ENCODE measurements at regions not wholly inside any gene's neighbourhood (a gene's known extent, or its start where the extent isn't known, plus 50 kb on each side); places are given as distances from the start of the nearest gene placed in this dataset.
A peak's percentile ranks its signal among the peaks of the same experiment; 100 is the strongest.

DNA sequence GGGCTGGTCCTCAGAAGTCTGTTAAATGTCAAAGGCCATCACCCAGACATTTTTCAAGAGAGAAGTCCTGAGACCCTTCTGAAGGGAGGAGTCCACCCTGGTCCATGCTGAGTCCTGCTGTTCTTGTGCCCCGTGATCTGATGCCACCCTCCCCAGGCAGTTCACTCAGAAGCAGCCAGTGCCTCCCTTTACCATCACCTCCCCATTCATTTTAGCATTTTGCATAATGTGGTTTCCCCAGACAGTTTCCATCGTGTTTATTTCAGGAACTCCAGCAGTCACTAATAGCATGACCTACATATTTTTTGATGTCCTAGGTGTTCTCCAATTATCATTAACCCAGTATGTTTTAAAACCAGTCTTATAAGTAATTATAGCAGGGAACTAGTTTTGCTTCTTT is 353.0 kb upstream of the CDH5 start:
- no peak for DNase-seq (ENCODE audit: low spot score)

GRCh38 chr16:66008136-66008535 is 358.4 kb upstream of the CDH5 start:
- no peak for DNase-seq (ENCODE audit: low spot score)

DNA sequence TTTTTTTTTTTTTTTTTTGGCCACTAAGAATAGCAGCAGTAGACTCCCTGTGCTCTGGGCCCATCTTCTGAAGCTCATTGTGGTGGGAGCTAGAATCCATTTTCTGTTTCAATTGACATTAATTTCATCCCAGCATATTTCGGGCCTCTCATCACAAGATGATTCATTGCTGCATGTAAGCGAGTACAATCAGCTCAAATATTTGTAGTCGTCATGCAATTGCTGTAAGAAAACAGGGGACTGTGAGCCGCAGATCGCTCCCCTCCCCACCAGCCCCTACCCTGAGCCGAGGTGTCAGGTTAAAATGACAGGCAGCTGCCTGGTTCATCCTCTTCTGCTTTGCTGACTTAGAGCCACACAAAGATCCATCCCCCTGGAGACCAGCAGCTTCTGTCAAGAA is 358.8 kb upstream of the CDH5 start:
- DNase-seq (ENCODE audit: low spot score), result no peak

GRCh38 chr16:66006485-66006884 is 360.0 kb upstream of the CDH5 start:
- DNase-seq (ENCODE audit: low spot score), result no peak

- DNase-seq (ENCODE audit: low spot score), result no peak
Measured at GRCh38 chr16:66004699-66005098, 361.8 kb upstream of the CDH5 start.

GRCh38 chr16:66003201-66003600 is 363.3 kb upstream of the CDH5 start:
- no peak for DNase-seq (ENCODE audit: low spot score)

DNA sequence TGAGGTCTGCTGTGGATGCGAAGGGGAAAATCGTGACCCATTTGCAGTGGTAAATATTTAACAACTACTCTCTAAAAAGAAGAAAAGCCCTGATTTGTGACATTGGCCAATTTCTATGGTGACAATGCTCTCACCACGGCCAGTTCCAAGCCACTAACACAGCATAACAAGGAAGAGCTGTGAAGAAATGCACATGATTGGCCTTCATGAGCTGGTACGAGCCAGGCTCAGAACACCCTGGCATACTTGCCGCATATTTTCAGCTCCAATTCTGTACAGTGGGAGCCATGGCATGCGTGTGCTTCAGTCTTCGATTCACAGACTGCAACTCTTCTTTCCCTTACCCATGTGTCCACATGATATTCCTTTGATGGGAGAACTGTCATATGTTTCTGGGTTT is 363.9 kb upstream of the CDH5 start:
- no peak for DNase-seq (ENCODE audit: low spot score)

DNA sequence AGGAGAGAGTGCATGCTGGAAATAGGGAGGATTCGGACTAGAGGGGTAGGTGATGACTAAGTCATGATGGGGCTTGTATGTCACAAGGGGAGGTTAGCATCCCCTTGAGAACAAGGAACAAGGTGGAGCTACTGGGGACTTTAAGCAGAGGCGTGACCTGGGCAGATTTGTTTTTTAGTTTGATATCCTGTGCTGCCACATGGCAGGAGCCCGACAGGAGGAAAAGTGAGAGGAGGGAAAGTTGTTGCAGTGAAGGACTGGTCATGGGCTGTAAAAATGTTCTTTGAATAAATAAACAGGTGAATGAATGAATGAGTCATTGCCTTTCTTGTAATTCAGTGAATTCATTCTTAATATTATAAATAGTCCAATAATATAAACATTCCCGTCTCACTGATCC is 365.1 kb upstream of the CDH5 start:
- no peak for DNase-seq (ENCODE audit: low spot score)

- DNase-seq (ENCODE audit: low spot score), result no peak
Measured at GRCh38 chr16:65998443-65998842, 368.0 kb upstream of the CDH5 start.

GRCh38 chr16:65994291-65994690 is 372.2 kb upstream of the CDH5 start:
- DNase-seq (ENCODE audit: low spot score), result no peak

DNA sequence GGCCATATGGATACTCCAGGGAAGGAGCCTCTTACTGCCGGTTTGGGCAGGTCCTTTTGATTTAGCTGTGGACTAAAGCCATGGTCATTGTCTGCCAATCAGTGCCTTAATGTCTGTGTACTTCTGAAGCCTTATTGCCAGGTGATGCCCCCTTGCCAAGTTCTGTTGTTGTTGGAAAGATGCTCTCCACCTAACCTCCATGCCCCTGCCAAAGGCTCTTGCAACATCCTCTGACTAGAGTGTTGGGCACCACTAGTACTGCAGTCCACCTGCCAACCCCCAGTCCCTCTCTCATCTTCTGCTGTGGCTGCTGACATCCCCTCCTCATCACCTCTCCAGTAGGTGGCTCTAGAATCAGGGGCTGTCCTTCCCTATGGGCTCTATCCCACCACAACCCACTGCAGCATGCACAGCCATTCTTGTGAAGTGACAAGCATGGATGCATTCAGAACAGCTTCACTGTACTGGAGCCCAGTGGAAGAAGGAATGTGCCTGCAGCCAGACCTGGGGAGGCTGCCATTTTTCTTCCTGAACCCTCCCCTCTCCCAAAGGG is 375.3 kb upstream of the CDH5 start:
- DNase-seq (ENCODE audit: low spot score), result no peak

- no peak for DNase-seq (ENCODE audit: low spot score)
Measured at GRCh38 chr16:65989861-65990604, 376.5 kb upstream of the CDH5 start.

GRCh38 chr16:65988024-65988595 is 378.4 kb upstream of the CDH5 start:
- DNase-seq (ENCODE audit: low spot score), result no peak

GRCh38 chr16:65984296-65984695 is 382.2 kb upstream of the CDH5 start:
- DNase-seq (ENCODE audit: low spot score), result no peak

DNA sequence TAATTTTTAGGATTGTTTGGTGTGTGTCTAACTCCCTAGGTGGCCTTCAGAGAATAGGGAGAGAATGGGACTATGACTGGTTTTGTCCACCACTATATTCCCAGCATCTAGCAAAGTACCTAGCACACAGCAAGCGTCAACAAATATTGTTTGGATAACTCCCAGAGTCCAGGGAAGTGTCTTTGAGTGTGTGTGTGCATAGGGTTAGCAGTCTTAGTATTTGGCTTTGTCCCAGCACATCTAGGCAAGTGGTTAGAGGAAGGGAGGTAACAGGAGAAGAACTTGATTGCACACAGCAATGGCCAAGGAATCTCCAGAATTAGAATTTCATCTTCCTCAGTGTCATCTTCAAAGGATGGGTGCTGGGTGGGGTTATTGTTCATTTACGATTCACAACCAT is 385.4 kb upstream of the CDH5 start:
- no peak for DNase-seq (ENCODE audit: low spot score)

GRCh38 chr16:65975049-65975708 is 391.3 kb upstream of the CDH5 start:
- peak; percentile 9 for DNase-seq (ENCODE audit: low spot score)

GRCh38 chr16:65967376-65967775 is 399.1 kb upstream of the CDH5 start:
- DNase-seq (ENCODE audit: low spot score), result peak; percentile 7

- DNase-seq (ENCODE audit: low spot score), result no peak
Measured at GRCh38 chr16:65965628-65966027, 400.9 kb upstream of the CDH5 start.

DNA sequence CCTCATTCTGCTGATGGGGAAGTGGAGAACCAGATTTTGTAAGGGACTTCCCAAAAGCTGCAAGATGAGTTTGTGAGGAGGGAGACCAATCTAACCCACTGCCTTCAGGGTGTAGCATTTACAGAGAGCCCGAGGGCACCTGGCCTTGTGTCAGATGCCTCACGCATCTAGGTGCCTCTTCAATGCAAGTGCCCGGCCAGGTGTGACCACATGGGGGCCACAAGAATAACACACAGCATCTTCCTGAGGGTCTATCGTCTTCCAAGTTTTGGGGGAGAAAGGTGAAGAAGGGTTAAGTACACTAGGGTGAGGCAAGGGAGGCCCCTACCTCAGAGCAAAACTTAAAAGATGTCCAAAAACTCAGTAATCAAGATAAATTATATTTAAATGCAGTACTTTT is 401.7 kb upstream of the CDH5 start:
- DNase-seq (ENCODE audit: low spot score), result no peak

GRCh38 chr16:65961476-65962143 is 404.9 kb upstream of the CDH5 start:
- no peak for DNase-seq (ENCODE audit: low spot score)

- DNase-seq (ENCODE audit: low spot score), result no peak
Measured at GRCh38 chr16:65959983-65960382, 406.5 kb upstream of the CDH5 start.

DNA sequence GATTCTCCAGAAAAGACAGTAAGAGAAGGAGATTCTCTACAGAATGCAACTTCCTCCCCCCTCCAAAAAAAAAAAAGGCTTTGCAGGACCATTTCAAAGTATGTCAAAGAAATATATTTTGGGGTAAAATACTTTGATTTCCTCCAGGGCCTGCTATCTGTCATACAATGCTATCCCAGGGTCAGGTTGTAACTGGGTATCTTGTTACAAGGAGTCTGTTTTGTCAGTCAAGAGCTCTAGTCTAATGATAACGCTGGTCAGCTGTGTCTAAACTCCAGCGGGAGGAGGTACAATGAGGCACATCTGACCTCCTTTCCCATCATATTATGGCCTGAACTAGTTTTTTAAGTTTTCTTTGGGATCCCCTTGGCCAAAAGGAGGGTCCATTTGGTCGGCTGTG is 408.4 kb upstream of the CDH5 start:
- no peak for DNase-seq (ENCODE audit: low spot score)

GRCh38 chr16:65956100-65956499 is 410.4 kb upstream of the CDH5 start:
- no peak for DNase-seq (ENCODE audit: low spot score)

Data from LoVo (cell line).